SK-N-SH (cell line): ENCODE measurements at regions not wholly inside any gene's neighbourhood (a gene's known extent, or its start where the extent isn't known, plus 50 kb on each side); places are given as distances from the start of the nearest gene placed in this dataset.

ENCODE experiments used
- CTCF ChIA-PET: fragments of 300-600, 350-600 bp; formaldehyde crosslinking; extraction: SDS; loops from one replicate; lab custom pipeline; 2021; lab: Yijun Ruan, JAX
- POLR2A ChIA-PET: fragments of 350-600 bp; sonication (Branson Sonifier 250); formaldehyde crosslinking; extraction: SDS; loops from one replicate; lab custom pipeline; 2020; ENCODE audit warnings: antibody characterized with exemption, inconsistent platforms; lab: Yijun Ruan, JAX
- DNase-seq: peaks from one replicate; pipeline ENCODE4 v3.0.0; 2012
- H2AFZ ChIP-seq: fragments of 200-600 bp; sonication (generic); 2 replicates; pipeline ENCODE4 v1.8.1; 2016; ENCODE audit warnings: antibody characterized with exemption, mild to moderate bottlenecking, low read depth
- H3F3A ChIP-seq: fragments of 200-600 bp; sonication (generic); replicated peaks from 2 replicates; pipeline ENCODE3; 2016; ENCODE audit warnings: antibody characterized with exemption, mild to moderate bottlenecking; ENCODE audit not compliant: insufficient read depth
- H3K27ac ChIP-seq, 2 experiments: fragments of 200-500 bp in 1 of 2; fragments of 200-600 bp in 1 of 2; sonication (Bioruptor generic) in 1 of 2; sonication (generic), shearing (Covaris generic) in 1 of 2; 2 replicates each; pipeline versions ENCODE4 v1.5.1 to v1.6.1; 2014 to 2016; ENCODE audit warnings: low read depth in 2 of 2, inconsistent platforms in 1 of 2, low read length in 1 of 2, mild to moderate bottlenecking in 1 of 2, mixed read lengths in 1 of 2
- H3K27me3 ChIP-seq: fragments of 200-600 bp; sonication (generic), shearing (Covaris generic); 2 replicates; pipeline ENCODE4 v1.6.1; 2016; ENCODE audit warnings: mixed run types; ENCODE audit not compliant: insufficient read depth
- H3K36me3 ChIP-seq, 2 experiments: fragments of 200-500 bp in 1 of 2; fragments of 200-600 bp in 1 of 2; sonication (Bioruptor generic) in 1 of 2; sonication (generic) in 1 of 2; replicated peaks in 1 of 2; 2 replicates each; pipeline versions ENCODE3 to v1.5.1; 2014 to 2016; ENCODE audit warnings: low read length in 1 of 2, mild to moderate bottlenecking in 1 of 2; ENCODE audit not compliant: insufficient read depth in 2 of 2, control insufficient read depth in 1 of 2
- H3K4me1 ChIP-seq, 2 experiments: fragments of 200-500 bp in 1 of 2; fragments of 200-600 bp in 1 of 2; sonication (Bioruptor generic) in 1 of 2; sonication (generic), shearing (Covaris generic) in 1 of 2; 2 replicates each; pipeline versions ENCODE4 v1.5.1 to v1.6.1; 2014 to 2016; ENCODE audit warnings: low read depth in 1 of 2, low read length in 1 of 2, mixed run types in 1 of 2; ENCODE audit not compliant: insufficient read depth in 2 of 2, control insufficient read depth in 1 of 2
- H3K4me2 ChIP-seq: fragments of 200-600 bp; sonication (generic), shearing (Covaris generic); 2 replicates; pipeline ENCODE4 v1.6.1; 2017; ENCODE audit warnings: mixed run types
- H3K4me3 ChIP-seq, 2 experiments: fragments of 200-500 bp in 1 of 2; fragments of 200-600 bp in 1 of 2; sonication (Bioruptor generic) in 1 of 2; sonication (generic), shearing (Covaris generic) in 1 of 2; 2 replicates each; pipeline versions ENCODE4 v1.5.1 to v1.8.1; 2014 to 2016; ENCODE audit warnings: low read depth in 2 of 2, inconsistent platforms in 1 of 2, low read length in 1 of 2, mild to moderate bottlenecking in 1 of 2, mixed read lengths in 1 of 2, moderate library complexity in 1 of 2
- H3K79me2 ChIP-seq: fragments of 200-600 bp; sonication (generic); 2 replicates; pipeline ENCODE4 v1.8.1; 2017; ENCODE audit warnings: mild to moderate bottlenecking; ENCODE audit not compliant: insufficient read depth
- H3K9ac ChIP-seq: fragments of 200-600 bp; sonication (generic); 2 replicates; pipeline ENCODE4 v1.6.1; 2017; ENCODE audit warnings: mixed run types
- H3K9me2 ChIP-seq: fragments of 200-600 bp; sonication (generic); 2 replicates; pipeline ENCODE4 v1.6.1; 2017; ENCODE audit warnings: mixed run types
- H3K9me3 ChIP-seq: fragments of 200-600 bp; sonication (generic); 2 replicates; pipeline ENCODE4 v1.6.1; 2017; ENCODE audit warnings: mixed run types, mild to moderate bottlenecking, moderate library complexity
- H4K20me1 ChIP-seq: fragments of 200-600 bp; sonication (generic); 2 replicates; pipeline ENCODE4 v1.6.1; 2017; ENCODE audit warnings: mild to moderate bottlenecking, mixed run types; ENCODE audit not compliant: insufficient read depth
- CHD2 ChIP-seq: fragments of 150-350 bp; IDR thresholded peaks from 2 replicates; pipeline ENCODE4 v1.6.1; 2018; ENCODE audit warnings: low read length; ENCODE audit not compliant: partially characterized antibody
- EP300 ChIP-seq, 2 experiments: IDR thresholded peaks; 2 replicates each; pipeline versions ENCODE4 v1.4.0 to v1.6.1; 2012; ENCODE audit warnings: borderline replicate concordance in 1 of 2, low read depth in 1 of 2, low read length in 1 of 2
- FOXJ3 ChIP-seq: sonication (generic); formaldehyde crosslinking; IDR thresholded peaks from 2 replicates; pipeline ENCODE4 v1.5.1; 2020; ENCODE audit warnings: mild to moderate bottlenecking, missing genetic modification reagents
- FOXM1 ChIP-seq: IDR thresholded peaks from 2 replicates; pipeline ENCODE4 v1.4.0; 2012; ENCODE audit warnings: low read depth, mild to moderate bottlenecking
- GATA2 ChIP-seq: sonication (generic); formaldehyde crosslinking; IDR thresholded peaks from 2 replicates; pipeline ENCODE4 v1.5.0; 2020; ENCODE audit warnings: mild to moderate bottlenecking, missing genetic modification reagents
- JUND ChIP-seq: IDR thresholded peaks from 2 replicates; pipeline ENCODE4 v1.4.0; 2012
- NFIC ChIP-seq: IDR thresholded peaks from 2 replicates; pipeline ENCODE4 v1.4.0; 2012; ENCODE audit warnings: borderline replicate concordance
- POLR2AphosphoS5 ChIP-seq: IDR thresholded peaks from 2 replicates; pipeline ENCODE4 v1.6.1; 2012; ENCODE audit warnings: low read depth, low read length
- RAD21 ChIP-seq: IDR thresholded peaks from 2 replicates; pipeline ENCODE4 v1.6.1; 2012; ENCODE audit warnings: mild to moderate bottlenecking, low read length
- RCOR1 ChIP-seq: fragments of 150-350 bp; IDR thresholded peaks from 2 replicates; pipeline ENCODE4 v1.6.1; 2017; ENCODE audit warnings: antibody characterized with exemption, low read length
- SIN3A ChIP-seq: IDR thresholded peaks from 2 replicates; pipeline ENCODE4 v1.6.1; 2012; ENCODE audit warnings: low read depth, mild to moderate bottlenecking, low read length, moderate library complexity, borderline replicate concordance
- SMC3 ChIP-seq: IDR thresholded peaks from 2 replicates; pipeline ENCODE4 v1.6.1; 2012; ENCODE audit warnings: low read depth, low read length, improper control_type of control experiment
- TAF1 ChIP-seq: IDR thresholded peaks from 2 replicates; pipeline ENCODE4 v1.6.1; 2012; ENCODE audit warnings: low read depth, mild to moderate bottlenecking, low read length, moderate library complexity, borderline replicate concordance
- TCF12 ChIP-seq: IDR thresholded peaks from 2 replicates; pipeline ENCODE4 v1.4.0; 2012
- WGBS: methylation state at CpG from one replicate; pipeline ENCODE4 v1.1.6; 2017; ENCODE audit warnings: low lambda C conversion rate; 5-methylcytosine and 5-hydroxymethylcytosine counted together
- TF ChIP-seq, protein P1 (sequence below): IDR thresholded peaks from 2 replicates; pipeline ENCODE4 v1.4.0; 2012; ENCODE audit warnings: low read depth
- TF ChIP-seq, protein P2 (sequence below): fragments of 150-350 bp; IDR thresholded peaks from 2 replicates; pipeline ENCODE4 v1.6.1; 2017; ENCODE audit warnings: antibody characterized with exemption, low read length, low read depth, borderline replicate concordance

DNA sequence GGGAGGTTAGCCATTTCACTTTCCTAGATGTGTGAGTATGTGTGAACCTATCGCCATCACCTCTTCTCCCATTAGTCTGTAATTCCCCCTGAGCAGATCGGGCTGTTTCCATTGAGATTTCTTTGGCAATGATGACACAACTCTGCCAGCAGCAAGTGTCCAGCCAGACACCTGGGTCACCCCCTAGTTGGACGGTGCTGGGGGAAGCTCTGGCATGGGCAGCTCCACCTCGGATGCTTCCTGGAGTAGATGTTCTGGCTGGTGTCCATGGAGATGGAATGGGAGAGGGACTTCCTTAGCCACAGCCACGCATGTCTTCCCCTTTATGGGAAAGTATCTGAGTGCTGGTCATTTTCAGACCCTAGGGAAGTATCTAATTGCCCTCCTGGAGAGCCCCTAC, 247.9 kb upstream of the RPL38 start:
- no peak for TF ChIP-seq RAD21
- TF ChIP-seq FOXJ3 (CRISPR knock-in tag): no peak
- TF ChIP-seq NFIC: no peak
- TF ChIP-seq POLR2AphosphoS5: no peak
- TF ChIP-seq EP300 (IDR thresholded peaks at IDR 0.05; ENCODE audit: borderline replicate concordance in 1 of 2, low read depth in 1 of 2, low read length in 1 of 2): no peak
- H3K36me3 ChIP-seq: no peaks in the 10 kb centered on the region

DNA sequence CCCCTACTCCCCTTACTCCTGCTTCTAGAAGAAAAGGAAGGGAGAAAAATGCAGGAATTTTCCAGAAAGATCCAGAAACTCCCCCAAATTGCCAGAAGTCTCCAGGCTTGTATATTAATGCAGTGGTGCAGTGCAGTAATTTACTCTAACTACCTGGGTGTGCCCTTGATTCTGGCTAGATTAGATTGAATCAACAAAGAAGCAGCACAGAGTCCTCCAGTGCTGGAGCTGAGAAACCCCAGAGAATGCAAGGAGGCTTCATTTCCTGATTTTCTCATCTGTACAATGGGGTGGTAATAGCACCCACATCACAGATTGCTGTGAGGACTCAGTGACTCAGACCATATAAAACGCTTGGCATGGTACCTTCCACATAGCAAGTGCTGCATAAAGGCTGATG, 247.3 kb upstream of the RPL38 start:
- WGBS: 25% methylated on average over 1 of the region's 1 CpG
- POLR2A ChIA-PET: no interaction called here

More for the DNA sequence above, 247.9 kb upstream of the RPL38 start:
- no peaks in the 10 kb centered on the region for H4K20me1 ChIP-seq
- no peaks in the 10 kb centered on the region for H3K9me2 ChIP-seq
- H3K4me1 ChIP-seq: peaks cover 0 to 6% of the 10 kb centered on the region in 2 experiments; a peak in 1 of 4 replicates
- H3K9ac ChIP-seq: no peak overlapping the region
- no peak overlapping the region for H3K27ac ChIP-seq
- H3K79me2 ChIP-seq: no peaks in the 10 kb centered on the region
- no peaks in the 10 kb centered on the region for H3K9me3 ChIP-seq
- H3F3A ChIP-seq: no peaks in the 10 kb centered on the region
- H2AFZ ChIP-seq: no peak overlapping the region
- CTCF ChIA-PET: interaction anchor here (0.8 to 5.7 kb wide), 19 partner anchors 12 to 532 kb away, joined by 3 to 37 read pairs (median 5); partner anchors contain the start of gene SDK2
- POLR2A ChIA-PET: no interaction called here
- no peak overlapping the region for H3K4me2 ChIP-seq
- H3K27me3 ChIP-seq: no peaks in the 10 kb centered on the region
- WGBS: 48% methylated on average over 5 of the region's 5 CpGs
- H3K4me3 ChIP-seq: no peak overlapping the region
- no peak for DNase-seq

GRCh38 chr17:73956595-73957465, 246.6 kb upstream of the RPL38 start:
- peak; percentile 89 for DNase-seq

More for the DNA sequence above, 247.3 kb upstream of the RPL38 start:
- H2AFZ ChIP-seq: no peak overlapping the region
- H3K4me1 ChIP-seq: peaks cover 0 to 6% of the 10 kb centered on the region in 2 experiments; a peak in 1 of 4 replicates
- CTCF ChIA-PET: interaction anchor here (0.6 to 5.7 kb wide), 38 partner anchors 11 to 532 kb away, joined by 3 to 37 read pairs (median 4); partner anchors contain the start of gene SDK2
- H3K27ac ChIP-seq: no peak overlapping the region
- H3K4me2 ChIP-seq: no peak overlapping the region
- no peaks in the 10 kb centered on the region for H3K27me3 ChIP-seq
- H3K79me2 ChIP-seq: no peaks in the 10 kb centered on the region
- H4K20me1 ChIP-seq: no peaks in the 10 kb centered on the region
- H3K9ac ChIP-seq: no peak overlapping the region
- no peak for DNase-seq
- H3K4me3 ChIP-seq: no peak overlapping the region
- no peaks in the 10 kb centered on the region for H3K9me3 ChIP-seq
- no peaks in the 10 kb centered on the region for H3F3A ChIP-seq
- no peaks in the 10 kb centered on the region for H3K36me3 ChIP-seq
- no peaks in the 10 kb centered on the region for H3K9me2 ChIP-seq
- TF ChIP-seq POLR2AphosphoS5: no peak
- peak in 1 of 2 experiments; percentile 62; a peak in 2 of 4 replicates for TF ChIP-seq EP300 (IDR thresholded peaks at IDR 0.05; ENCODE audit: borderline replicate concordance in 1 of 2, low read depth in 1 of 2, low read length in 1 of 2)
- TF ChIP-seq CHD2: no peak

More at GRCh38 chr17:73956595-73957465, 246.6 kb upstream of the RPL38 start:
- H3K27me3 ChIP-seq: no peaks in the 10 kb centered on the region
- no peak overlapping the region for H3K9ac ChIP-seq
- H3K4me2 ChIP-seq: no peak overlapping the region
- H3K27ac ChIP-seq: no peak overlapping the region
- TF ChIP-seq JUND (no peak), TAF1 (no peak), CHD2 (no peak), POLR2AphosphoS5 (no peak), SMC3 (peak; percentile 59), FOXM1 (no peak), GATA2 (CRISPR knock-in tag) (no peak), RAD21 (peak; percentile 82), RCOR1 (no peak), EP300 (IDR thresholded peaks at IDR 0.05; ENCODE audit: borderline replicate concordance in 1 of 2, low read depth in 1 of 2, low read length in 1 of 2) (no peak), TCF12 (no peak), SIN3A (no peak)
- TF ChIP-seq, protein P1, sequence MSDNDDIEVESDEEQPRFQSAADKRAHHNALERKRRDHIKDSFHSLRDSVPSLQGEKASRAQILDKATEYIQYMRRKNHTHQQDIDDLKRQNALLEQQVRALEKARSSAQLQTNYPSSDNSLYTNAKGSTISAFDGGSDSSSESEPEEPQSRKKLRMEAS: no peak
- TF ChIP-seq, protein P2, sequence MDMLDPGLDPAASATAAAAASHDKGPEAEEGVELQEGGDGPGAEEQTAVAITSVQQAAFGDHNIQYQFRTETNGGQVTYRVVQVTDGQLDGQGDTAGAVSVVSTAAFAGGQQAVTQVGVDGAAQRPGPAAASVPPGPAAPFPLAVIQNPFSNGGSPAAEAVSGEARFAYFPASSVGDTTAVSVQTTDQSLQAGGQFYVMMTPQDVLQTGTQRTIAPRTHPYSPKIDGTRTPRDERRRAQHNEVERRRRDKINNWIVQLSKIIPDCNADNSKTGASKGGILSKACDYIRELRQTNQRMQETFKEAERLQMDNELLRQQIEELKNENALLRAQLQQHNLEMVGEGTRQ: no peak
- ChIA-PET POLR2A (no interaction called here), CTCF (interaction anchor here (0.6 to 5.7 kb wide), 47 partner anchors 9 to 533 kb away, joined by 3 to 37 read pairs (median 5); partner anchors contain the start of gene SDK2)
- no peak overlapping the region for H2AFZ ChIP-seq
- H3K4me1 ChIP-seq: peaks cover 0 to 6% of the 10 kb centered on the region in 2 experiments; a peak in 1 of 4 replicates
- H3K9me2 ChIP-seq: no peaks in the 10 kb centered on the region
- H3K9me3 ChIP-seq: peaks cover 1% of the 10 kb centered on the region; the same call in 1 of the 2 replicates
- no peak overlapping the region for H3K4me3 ChIP-seq
- no peaks in the 10 kb centered on the region for H4K20me1 ChIP-seq
- no peaks in the 10 kb centered on the region for H3F3A ChIP-seq
- H3K36me3 ChIP-seq: no peaks in the 10 kb centered on the region
- WGBS: 16% methylated on average over 15 of the region's 15 CpGs
- no peaks in the 10 kb centered on the region for H3K79me2 ChIP-seq
